Stomach (tissue), 8 donors: ENCODE measurements at regions not wholly inside any gene's neighbourhood (a gene's known extent, or its start where the extent isn't known, plus 50 kb on each side); places are given as distances from the start of the nearest gene placed in this dataset.

ENCODE experiments used
- DNase-seq, 2 donors: peaks; one replicate each; pipeline versions ENCODE4 v3.0.0 to v3.0.0-alpha.2; 2013 to 2019
- H3K27ac ChIP-seq, 5 donors: fragments of 200-600 bp in 4 of 5; sonication (generic) in 4 of 5; one replicate each; pipeline ENCODE4 v1.5.1; 2013 to 2019; ENCODE audit warnings: mild to moderate bottlenecking in 1 of 5, moderate library complexity in 1 of 5
- H3K27me3 ChIP-seq, 3 donors: fragments of 200-600 bp; sonication (generic); one replicate each; pipeline ENCODE4 v1.5.1; 2017 to 2019; ENCODE audit warnings: mixed run types in 1 of 3
- H3K36me3 ChIP-seq, 4 donors: fragments of 200-600 bp; sonication (generic); 1 replicate in 3 of 4; 2 replicates in 1 of 4; pipeline ENCODE4 v1.5.1; 2016 to 2019
- H3K4me1 ChIP-seq, 4 donors: fragments of 200-600 bp; sonication (generic); one replicate each; pipeline ENCODE4 v1.5.1; 2016 to 2019
- H3K4me3 ChIP-seq, 4 donors: fragments of 200-600 bp; sonication (generic) in 3 of 4; one replicate each; pipeline ENCODE4 v1.5.1; 2016 to 2019; ENCODE audit warnings: mild to moderate bottlenecking in 1 of 4
- H3K9me3 ChIP-seq, 4 donors: fragments of 200-600 bp; sonication (generic); one replicate each; pipeline ENCODE4 v1.5.1; 2016 to 2019
- EP300 ChIP-seq: sonication (generic); formaldehyde crosslinking; IDR thresholded peaks from one replicate; pipeline ENCODE4 v1.6.1; 2017; ENCODE audit warnings: antibody characterized with exemption
- POLR2A ChIP-seq, 4 donors: fragments of 450-650 bp; IDR thresholded peaks; one replicate each; pipeline ENCODE4 v1.6.1; 2016; ENCODE audit warnings: antibody characterized with exemption in 4 of 4, control low read depth in 2 of 4, mild to moderate bottlenecking in 1 of 4, moderate library complexity in 1 of 4
- POLR2AphosphoS5 ChIP-seq, 3 donors: sonication (generic); formaldehyde crosslinking; IDR thresholded peaks; one replicate each; pipeline ENCODE4 v1.6.1; 2016; ENCODE audit warnings: antibody characterized with exemption in 3 of 3
- WGBS, 5 donors: extraction: QIAGEN DNeasy Blood & Tissue Kit in 3 of 5; methylation state at CpG; one replicate each; pipeline versions ENCODE4 v1.1.5 to v1.1.7; 2013 to 2018; 5-methylcytosine and 5-hydroxymethylcytosine counted together
- intact Hi-C: fragments of 100-400 bp; cut with DNase I; formaldehyde crosslinking; loops from one replicate; pipeline ENCODE4 v1.15.1; 2023; ENCODE audit warnings: low total_unique reads
- TF ChIP-seq, protein P1 (sequence below), 7 experiments: fragments of 450-650 bp in 4 of 7; fragments of 200-600 bp in 3 of 7; sonication (generic) in 3 of 7; IDR thresholded peaks; one replicate each; pipeline ENCODE4 v1.5.1; 2016 to 2019; ENCODE audit warnings: antibody characterized with exemption in 7 of 7, control low read depth in 2 of 7, mild to moderate bottlenecking in 1 of 7
- donor health status: healthy with polysubstance abuse.
- donor health status: Bipolar disorder and iron deficiency.
- donor health status: healthy.

DNA sequence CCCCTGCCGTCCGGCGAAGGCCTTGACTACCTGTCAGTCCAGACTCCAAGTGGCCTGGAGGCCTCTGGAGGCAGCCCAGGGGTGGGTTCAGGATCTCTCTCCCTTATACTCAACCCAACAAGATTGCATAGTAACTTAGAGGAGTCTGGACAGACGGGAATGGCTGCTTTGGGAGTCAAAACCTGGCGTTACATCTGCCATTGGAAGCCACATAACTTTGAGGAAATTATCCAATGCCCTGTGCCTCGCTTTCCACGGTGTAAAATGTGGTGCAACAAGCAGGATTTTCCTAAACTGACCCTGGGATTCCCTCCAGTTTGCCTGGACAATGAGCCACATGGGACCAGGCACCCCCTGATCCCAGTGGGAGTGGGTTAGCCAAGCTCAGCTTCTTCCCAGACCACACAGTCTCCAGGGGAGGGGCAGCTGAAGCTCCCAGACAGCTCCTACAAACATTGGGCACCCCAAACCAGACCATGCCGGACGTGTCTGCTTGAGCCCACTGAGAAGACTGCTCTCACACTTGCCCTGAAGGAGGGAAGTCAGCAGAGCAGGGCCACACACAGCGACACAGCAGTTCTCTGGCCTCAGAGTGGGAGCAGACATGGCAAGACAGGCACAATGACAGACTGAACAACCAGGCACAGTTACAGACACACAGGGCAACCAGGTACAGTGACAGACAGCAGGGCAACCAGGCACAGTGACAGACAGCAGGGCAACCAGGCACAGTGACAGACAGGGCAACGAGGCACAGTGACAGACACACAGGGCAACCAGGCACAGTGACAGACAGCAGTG lies 65.6 kb upstream of the RAB6C start:
- H3K9me3 ChIP-seq: peaks cover 0 to 21% (median 17%) of the 10 kb centered on the region in 4 donors
- no peak overlapping the region for H3K27ac ChIP-seq
- no peaks in the 10 kb centered on the region for H3K4me1 ChIP-seq
- TF ChIP-seq, protein P1, sequence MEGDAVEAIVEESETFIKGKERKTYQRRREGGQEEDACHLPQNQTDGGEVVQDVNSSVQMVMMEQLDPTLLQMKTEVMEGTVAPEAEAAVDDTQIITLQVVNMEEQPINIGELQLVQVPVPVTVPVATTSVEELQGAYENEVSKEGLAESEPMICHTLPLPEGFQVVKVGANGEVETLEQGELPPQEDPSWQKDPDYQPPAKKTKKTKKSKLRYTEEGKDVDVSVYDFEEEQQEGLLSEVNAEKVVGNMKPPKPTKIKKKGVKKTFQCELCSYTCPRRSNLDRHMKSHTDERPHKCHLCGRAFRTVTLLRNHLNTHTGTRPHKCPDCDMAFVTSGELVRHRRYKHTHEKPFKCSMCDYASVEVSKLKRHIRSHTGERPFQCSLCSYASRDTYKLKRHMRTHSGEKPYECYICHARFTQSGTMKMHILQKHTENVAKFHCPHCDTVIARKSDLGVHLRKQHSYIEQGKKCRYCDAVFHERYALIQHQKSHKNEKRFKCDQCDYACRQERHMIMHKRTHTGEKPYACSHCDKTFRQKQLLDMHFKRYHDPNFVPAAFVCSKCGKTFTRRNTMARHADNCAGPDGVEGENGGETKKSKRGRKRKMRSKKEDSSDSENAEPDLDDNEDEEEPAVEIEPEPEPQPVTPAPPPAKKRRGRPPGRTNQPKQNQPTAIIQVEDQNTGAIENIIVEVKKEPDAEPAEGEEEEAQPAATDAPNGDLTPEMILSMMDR (IDR thresholded peaks at IDR 0.05): no peak
- TF ChIP-seq POLR2AphosphoS5 (IDR thresholded peaks at IDR 0.05): no peak
- TF ChIP-seq POLR2A (IDR thresholded peaks at IDR 0.05): no peak
- TF ChIP-seq EP300: no peak
- intact Hi-C loops: no loop called here
- DNase-seq: peak in 1 of 2 donors; percentile 16
- H3K4me3 ChIP-seq: no peak overlapping the region
- H3K36me3 ChIP-seq: no peaks in the 10 kb centered on the region
- WGBS, 5 donors: 70 to 80% (median 72%) methylated on average over 9 to 11 of the region's 11 CpGs
- peaks cover 0 to 12% (median 0%) of the 10 kb centered on the region in 3 donors for H3K27me3 ChIP-seq

GRCh38 chr2:129914538-129915302 lies 64.7 kb upstream of the RAB6C start:
- 73 to 85% (median 82%) methylated on average over 8 to 11 of the region's 11 CpGs for WGBS, 5 donors
- Histone ChIP-seq H3K27ac (no peak overlapping the region), H3K27me3 (peaks cover 0 to 13% (median 0%) of the 10 kb centered on the region in 3 donors), H3K4me3 (no peak overlapping the region), H3K36me3 (no peaks in the 10 kb centered on the region), H3K4me1 (no peaks in the 10 kb centered on the region), H3K9me3 (peaks cover 0 to 28% (median 21%) of the 10 kb centered on the region in 4 donors)
- TF ChIP-seq POLR2AphosphoS5 (IDR thresholded peaks at IDR 0.05) (no peak), POLR2A (IDR thresholded peaks at IDR 0.05) (no peak), EP300 (no peak)
- TF ChIP-seq, protein P1 (IDR thresholded peaks at IDR 0.05): no peak
- intact Hi-C loops: no loop called here
- DNase-seq: peak in 1 of 2 donors; percentile 15

DNA sequence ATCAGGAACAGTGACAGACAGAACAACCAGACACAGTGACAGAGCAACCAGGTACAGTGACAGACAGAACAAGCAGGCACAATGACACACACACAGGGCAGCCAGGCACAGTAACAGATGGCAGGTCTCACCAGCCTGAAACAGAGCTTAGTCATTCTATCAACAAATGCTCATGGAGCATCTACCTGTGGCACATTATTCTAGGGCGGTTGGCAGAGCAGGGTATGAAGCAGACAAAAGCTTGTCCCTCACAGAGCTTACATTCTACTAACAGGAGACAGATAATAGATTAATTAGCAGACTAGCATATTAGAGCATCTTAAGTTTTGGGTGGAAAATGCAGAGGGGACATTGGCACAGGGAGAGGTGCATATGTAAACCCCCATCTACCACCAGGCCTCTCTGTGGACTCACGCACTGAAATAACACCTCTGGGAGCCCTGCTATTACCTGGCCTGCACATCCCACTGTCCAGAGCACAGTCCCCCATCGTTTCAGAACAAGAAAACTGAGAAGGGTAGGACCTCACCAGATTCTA lies 64.1 kb upstream of the RAB6C start:
- no peak for TF ChIP-seq EP300
- TF ChIP-seq POLR2AphosphoS5 (IDR thresholded peaks at IDR 0.05): no peak
- no peak for TF ChIP-seq POLR2A (IDR thresholded peaks at IDR 0.05)
- TF ChIP-seq, protein P1 (IDR thresholded peaks at IDR 0.05): no peak
- H3K27me3 ChIP-seq: peaks cover 0 to 13% (median 0%) of the 10 kb centered on the region in 3 donors
- no peaks in the 10 kb centered on the region for H3K4me1 ChIP-seq
- H3K27ac ChIP-seq: no peak overlapping the region
- WGBS, 5 donors: 69 to 77% (median 73%) methylated on average over 3 of the region's 3 CpGs
- peaks cover 0 to 29% (median 21%) of the 10 kb centered on the region in 4 donors for H3K9me3 ChIP-seq
- H3K4me3 ChIP-seq: no peak overlapping the region
- no peaks in the 10 kb centered on the region for H3K36me3 ChIP-seq
- DNase-seq: peak in 1 of 2 donors; percentile 15
- intact Hi-C loops: no loop called here

- intact Hi-C loops: no loop called here
- TF ChIP-seq POLR2AphosphoS5 (IDR thresholded peaks at IDR 0.05): no peak
- TF ChIP-seq EP300: no peak
- TF ChIP-seq, protein P1 (IDR thresholded peaks at IDR 0.05): no peak
- TF ChIP-seq POLR2A (IDR thresholded peaks at IDR 0.05): no peak
- Histone ChIP-seq H3K9me3 (peaks cover 0 to 29% (median 21%) of the 10 kb centered on the region in 4 donors), H3K4me1 (peaks cover 5 to 11% (median 8%) of the 10 kb centered on the region in 4 donors), H3K27me3 (peaks cover 10 to 30% (median 17%) of the 10 kb centered on the region in 3 donors), H3K4me3 (no peak overlapping the region), H3K36me3 (no peaks in the 10 kb centered on the region), H3K27ac (no peak overlapping the region)
- 94 to 100% (median 97%) methylated on average over 1 of the region's 1 CpG for WGBS, 5 donors
- no peak for DNase-seq
These were observed 60.9 kb upstream of the RAB6C start for GRCh38 chr2:129918604-129919003.
